Fibroblast of skin of back (primary cell): ENCODE measurements at regions not wholly inside any gene's neighbourhood (a gene's known extent, or its start where the extent isn't known, plus 50 kb on each side); places are given as distances from the start of the nearest gene placed in this dataset.
A peak's percentile ranks its signal among the peaks of the same experiment; 100 is the strongest.
"Not testable (repeated sequence)": the region's sequence is repeated elsewhere in the genome, so short reads cannot be mapped to it uniquely, and the experiment has no call there.

Experiments
- DNase-seq: peaks from one replicate; pipeline ENCODE4 v3.0.0-alpha.2; 2013

DNA sequence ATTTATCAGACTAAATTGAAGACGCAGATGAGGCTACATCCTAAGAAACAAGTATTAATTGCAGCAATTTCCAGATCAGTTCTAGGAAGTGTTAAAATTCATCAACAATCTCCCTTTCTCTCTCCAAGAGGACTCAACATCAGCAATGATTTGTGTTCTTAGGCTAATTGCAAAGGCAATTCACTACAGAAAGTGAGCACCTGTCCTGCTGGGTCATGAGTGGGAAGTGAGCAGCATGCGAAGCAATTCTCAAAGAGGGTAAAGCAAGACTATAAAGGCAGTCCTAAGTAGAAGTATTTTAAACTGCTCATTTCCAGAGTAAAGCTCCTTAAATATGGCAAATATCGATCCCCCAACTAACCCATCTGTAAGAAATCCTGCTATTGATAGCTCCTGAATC, 1191.0 kb upstream of the ALCAM start:
- no peak for DNase-seq

DNA sequence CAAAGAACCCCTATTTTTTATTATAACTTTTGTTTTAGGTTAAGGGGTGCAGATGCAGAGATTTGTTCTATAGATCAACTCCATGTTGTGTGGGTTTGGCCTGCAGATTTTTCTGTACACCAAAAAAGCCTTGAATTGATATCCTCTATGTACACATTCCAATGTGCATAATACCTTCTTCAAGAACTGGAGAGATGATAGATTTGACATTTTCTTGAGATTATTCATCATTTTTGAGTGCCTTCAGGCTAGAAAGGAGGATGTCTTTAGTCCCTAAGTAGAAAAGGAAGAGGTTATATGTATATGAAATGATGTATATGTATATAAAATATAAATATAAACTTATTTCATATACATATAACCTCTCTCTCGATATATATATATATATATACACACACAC, 1190.0 kb upstream of the ALCAM start:
- DNase-seq, result peak; percentile 2

DNA sequence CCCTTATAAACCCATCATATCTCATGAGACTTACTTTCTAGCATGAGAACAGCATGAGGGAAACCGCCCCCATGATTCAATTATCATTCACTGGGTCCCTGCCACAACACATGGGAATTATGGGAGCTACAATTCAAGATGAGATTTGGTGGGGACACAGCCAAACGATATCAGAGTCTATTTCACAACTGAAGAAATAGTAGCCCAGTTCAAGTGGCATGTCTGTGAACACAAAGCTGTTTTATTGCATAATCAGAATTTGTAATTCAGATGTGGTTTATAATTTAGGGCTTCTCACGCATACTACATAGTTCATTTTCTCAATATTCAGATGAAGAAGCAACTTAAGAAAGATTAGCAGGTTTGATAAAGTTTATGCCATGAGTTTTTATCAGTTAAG, 1188.0 kb upstream of the ALCAM start:
- no peak for DNase-seq

DNA sequence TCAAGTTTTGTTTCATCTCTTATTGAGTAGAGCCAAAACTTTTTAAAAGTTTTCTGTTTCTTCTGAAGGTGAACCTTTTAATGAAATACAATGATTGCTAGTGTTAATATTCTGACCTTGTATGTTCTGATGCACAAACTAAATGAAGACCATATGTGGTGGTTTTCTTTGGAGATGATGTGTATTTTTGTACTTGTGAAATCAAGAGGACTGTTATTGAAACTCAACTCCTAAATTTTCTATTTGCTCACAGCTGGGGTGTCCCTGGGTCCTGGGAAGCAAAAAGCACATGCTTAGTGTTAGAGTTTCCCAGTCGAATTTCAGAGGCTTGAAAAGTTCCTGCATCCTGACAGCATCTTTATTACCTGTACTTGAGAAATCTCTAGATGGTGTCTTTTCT, 1185.8 kb upstream of the ALCAM start:
- no peak for DNase-seq

DNA sequence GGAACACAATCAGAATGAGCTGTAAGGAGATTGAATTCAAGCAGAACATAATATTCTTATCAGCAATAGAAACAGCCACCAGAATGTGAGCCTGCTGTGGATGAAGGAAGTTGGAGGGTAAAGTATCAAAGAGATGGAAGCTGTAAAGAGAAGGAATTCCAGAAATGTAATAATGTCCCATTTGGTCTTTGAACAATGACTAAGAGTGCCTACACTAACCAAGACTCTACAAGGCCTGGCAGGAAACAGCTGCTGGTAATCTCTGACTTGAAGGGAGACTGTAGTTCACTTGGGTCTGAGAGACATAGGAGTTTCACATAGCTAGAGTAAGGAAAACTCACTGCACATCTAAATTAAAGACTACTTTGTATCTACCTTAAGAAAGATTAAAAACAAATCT, 1176.0 kb upstream of the ALCAM start:
- DNase-seq, result peak; percentile 3

DNA sequence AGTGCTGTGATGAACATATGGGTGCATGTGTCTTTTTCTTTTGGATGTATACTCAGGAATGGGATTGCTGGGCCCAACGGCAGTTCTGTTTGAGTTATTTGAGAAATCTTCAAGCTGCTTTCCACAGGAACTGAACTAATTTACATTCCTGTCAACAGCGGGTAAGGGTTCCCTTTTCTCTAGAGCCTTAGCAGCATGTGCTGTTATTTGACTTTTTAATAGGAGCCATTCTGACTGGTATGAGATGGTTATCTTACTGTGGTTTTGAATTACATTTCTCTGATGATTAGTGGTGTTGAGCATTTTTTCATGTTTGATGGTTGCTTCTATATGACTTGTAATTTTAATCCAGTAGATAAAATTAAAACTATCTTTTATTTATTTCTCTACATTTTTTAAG, 1168.6 kb upstream of the ALCAM start:
- DNase-seq, result peak; percentile 13

DNA sequence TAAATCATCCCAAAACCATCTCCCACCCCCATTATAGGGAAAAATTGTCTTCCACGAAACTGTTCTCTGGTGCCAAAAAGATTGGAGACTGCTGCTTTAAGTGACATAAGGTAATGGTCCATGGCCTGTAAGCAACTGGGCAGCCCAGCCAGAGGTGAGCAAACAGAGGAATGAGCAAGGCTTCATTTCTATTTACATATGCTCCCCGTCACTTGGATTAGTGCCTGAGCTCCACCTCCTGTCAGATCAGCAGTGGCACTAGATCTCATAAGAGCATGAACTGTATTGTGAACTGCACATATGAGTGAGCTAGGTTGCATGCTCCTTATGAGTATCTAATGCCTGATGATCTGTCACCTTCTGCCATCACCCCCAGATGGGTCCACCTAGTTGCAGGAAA, 1159.8 kb upstream of the ALCAM start:
- DNase-seq, result no peak

DNA sequence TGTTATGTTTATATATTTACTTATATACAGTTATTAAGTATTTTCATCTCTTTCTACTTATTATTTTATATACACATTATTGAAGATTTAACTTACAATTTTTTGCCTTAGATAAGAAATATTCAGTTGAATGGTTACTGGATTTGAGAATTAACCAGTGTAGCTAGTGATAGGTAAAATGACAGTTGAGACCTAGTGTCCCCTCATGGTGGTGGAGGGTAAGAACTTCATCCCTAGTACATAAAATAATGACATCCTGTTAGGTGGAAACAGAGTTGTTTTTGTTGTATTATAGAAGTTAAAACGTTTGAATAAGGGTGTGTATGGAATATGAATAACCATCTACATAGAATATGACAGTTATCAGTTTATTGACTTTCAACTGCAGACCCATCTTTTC, 1152.4 kb upstream of the ALCAM start:
- no peak for DNase-seq

DNA sequence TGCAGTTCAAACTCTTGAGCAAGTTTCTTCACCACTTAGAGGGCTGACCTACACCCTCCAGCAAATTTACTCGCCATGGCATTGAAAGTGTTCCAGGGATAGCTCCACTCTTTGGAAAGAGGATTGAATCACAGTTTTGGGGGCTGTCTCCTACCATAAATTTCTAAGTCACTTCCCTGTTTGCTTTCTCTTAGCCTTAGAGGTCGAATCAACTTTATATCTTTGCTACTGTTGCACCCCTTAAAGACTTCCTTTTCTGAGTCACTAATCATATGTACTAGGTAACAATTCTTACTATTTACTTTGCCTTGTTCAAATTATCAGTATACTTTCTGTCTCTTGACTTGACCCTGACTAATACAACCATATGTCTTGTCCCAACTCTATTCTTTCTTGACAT, 1151.8 kb upstream of the ALCAM start:
- DNase-seq, result no peak

DNA sequence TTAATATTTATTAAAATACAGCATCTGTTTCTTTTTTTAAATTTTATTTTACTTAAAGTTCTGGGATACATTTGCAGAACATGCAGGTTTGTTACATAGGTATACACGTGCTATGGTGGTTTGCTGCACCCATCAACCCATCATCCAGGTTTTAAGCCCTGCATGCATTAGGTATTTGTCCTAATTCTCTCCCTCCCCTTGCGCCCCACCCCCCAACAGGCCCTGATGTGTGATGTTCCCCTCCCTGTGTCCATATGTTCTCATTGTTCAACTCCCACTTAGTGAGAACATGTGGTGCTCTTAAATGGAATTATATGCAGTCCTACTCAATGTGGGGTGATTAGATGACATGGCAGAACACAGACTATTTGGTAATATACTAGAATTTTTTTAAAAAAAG, 1147.7 kb upstream of the ALCAM start:
- DNase-seq, result not testable (repeated sequence)

DNA sequence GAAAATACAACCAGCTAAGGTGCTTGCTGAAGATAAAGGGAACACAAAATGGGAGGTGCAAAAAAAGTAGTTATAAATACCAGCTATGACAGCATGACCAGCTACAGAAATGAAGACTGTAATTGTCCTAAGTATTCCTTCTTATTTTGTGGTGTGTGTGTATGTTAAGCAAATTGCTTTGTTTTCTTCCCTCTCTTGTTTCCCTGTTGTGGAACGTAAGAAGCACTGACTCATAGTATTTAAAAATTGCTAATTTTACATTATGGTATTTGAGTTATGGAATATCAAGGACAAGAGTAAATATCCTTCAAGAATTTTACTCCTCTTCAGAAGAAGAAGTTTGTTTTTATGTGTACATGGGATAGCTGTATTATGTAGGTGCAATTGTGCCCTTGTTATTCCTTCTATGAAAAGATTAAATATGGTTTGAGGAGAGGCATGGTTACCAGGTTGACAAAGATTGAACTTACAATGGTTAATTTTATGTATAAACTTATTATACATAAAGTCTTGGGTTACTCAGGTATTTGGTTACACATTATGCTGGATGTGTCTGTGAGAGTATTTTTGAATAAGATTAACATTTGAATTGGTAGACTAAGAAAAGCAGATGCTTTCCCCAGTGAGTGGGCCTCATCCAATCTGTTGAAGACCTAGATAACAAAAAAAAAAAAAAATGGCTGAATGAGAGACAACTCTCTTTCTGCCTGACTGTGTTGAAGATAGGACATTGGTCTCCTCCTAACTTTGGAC, 1132.1 kb upstream of the ALCAM start:
- DNase-seq, result no peak

DNA sequence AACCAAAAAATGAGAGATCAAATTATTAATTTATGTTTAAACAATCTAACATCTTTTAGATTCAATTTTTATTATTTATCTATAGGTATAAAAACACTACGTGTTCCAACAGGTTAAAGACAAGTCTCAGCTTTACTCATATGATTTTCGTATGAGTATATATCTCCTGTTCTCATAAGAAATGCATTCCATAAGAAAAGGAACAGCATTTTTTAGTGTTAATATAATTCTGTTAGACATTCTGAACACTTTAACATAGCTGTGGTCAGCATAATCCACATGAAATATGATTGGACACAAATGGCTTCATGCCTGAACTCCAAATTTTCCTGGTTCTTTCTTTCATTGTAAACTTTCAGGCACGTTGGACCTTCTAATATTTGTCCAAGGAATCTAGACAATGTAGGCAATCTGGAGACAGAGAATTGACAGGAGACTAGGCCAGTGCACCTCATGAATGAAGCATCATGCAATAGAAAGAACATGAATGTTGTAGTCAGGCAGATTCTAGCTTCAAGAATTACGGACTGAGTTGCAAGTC, 1122.0 kb upstream of the ALCAM start:
- DNase-seq, result peak; percentile 8

DNA sequence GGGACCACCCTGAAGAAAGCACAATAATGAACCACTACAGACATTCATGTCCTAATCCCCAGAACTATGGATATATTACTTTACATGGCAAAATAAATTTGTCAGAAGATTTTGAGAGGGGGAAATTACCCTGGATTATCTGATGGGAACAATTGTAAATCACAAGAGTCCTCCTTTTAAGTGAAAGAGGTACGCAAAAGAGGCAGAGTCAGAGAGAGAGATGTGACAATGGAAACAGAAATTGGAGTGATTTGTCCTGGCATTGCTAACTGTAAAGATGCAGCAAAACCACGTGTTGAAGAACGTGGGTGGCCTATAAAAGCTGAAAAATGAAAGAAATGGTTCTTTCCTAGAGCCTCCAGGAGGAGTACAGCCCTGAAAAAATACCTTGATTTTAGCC, 1121.4 kb upstream of the ALCAM start:
- no peak for DNase-seq

DNA sequence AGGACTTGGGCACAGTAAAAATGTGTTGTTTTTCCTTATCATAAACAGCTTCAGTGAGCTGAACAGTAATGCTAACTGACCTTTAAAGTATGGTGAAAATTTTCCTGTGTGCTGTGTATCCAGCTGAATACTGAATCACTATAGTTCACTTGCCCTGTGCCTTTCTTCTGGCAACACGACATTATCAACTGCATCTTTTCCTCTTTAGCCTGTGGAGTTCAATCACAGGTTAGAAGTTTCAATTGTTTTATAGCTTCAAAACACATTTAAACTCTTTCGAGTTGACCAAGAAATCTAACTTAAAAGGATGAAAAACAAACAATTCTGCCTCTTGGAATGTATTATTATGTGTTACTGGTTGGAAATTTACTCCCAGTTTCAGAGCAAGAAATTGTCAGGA, 1120.7 kb upstream of the ALCAM start:
- DNase-seq, result no peak

DNA sequence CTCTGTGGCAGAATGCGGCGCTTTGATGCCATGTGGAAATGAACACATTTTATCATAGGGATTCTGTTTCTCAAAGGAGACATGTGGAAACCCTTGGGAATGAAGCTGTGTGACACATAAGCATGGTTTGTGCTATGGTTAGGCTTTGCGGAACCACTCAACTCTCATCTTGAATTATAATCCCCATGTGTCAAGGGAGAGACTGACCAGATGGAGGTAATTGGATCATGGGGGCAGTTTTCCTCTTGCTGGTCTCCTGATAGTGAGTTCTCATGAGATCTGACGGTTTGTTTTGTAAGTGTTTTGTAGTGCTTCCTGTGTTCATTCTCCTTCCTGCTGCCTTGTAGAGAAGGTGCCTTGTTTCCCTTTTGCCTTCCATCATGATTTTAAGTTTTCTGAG, 1109.2 kb upstream of the ALCAM start:
- no peak for DNase-seq

DNA sequence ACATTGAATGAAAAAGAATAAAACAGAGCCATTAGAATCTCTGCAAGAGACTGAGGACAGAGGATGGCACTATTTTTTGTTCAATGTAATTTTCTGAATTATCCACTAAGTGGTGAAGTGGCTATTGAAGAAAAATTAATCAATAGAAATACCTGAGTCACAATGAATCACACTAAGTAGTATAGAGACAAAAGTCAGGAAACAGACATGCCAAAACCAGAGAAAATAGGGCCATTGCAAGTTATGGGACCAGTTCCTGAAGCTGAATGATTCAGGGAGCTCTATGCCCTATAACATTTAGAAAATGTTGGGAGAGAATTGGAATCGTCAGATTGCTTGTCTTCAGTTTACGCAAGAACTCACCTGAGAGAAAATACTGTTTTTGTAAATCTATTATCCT, 1103.2 kb upstream of the ALCAM start:
- no peak for DNase-seq

DNA sequence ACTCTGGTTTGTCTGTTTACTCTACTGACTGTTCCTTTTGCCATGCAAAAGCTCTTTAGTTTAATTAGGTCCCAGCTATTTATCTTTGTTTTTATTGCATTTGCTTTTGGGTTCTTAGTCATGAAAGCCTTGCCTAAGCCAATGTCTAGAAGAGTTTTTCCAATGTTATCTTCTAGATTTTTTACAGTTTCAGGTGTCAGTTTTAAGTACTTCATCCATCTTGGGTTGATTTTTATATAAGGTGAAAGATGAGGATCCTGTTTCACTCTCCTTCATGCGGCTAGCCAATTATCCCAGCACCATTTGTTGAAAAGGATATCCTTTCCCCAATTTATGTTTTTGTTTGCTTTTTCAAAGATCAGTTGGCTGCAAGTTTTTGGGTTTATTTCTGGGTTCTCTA, 1100.5 kb upstream of the ALCAM start:
- not testable (repeated sequence) for DNase-seq

DNA sequence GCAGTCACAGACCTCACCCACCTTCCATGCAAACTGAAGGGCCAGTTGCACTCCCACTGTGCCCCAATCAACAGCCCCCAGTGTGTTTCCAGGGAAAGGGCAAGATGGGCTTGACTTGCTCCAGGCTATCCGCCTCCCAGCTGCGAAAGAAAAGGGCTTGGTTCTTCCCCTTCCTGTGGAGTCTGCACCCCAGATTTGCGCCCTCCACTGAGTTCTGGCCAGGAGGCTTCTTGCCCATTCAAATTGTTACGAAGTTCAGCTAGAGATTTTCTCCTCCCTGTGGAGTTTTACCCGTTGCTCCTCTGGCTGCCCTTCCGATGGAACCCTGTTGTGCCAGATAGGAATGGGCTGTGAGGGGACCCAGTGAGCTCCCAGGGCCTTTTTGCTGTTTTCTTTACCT, 1096.9 kb upstream of the ALCAM start:
- DNase-seq, result no peak

DNA sequence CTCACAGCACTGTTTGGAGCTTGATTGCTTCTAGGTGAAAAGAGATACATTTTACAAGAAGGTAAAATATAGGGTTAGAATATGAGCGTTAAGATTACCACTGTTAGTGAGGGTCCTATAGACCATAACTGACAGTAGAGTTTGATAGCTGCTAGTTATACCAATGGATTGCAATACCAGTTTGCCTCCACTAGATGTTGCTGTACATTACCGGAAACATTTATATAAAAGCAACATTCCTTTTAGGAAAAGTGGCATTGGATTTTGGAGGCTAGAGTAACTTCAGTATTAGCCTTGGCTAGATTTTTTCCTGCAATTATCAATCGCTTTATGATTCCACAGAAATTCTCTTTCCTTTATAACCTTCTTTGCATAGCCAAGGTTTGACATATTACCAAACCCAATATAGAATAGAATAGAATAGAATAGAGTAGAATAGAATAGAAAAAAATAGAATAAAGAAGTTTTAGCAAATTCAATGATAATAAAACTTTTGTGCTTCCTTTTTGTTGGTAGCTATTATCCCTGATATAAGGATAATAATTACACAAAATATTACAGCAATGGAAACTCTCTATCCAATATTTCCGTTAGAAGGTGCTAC, 1093.6 kb upstream of the ALCAM start:
- peak; percentile 59 for DNase-seq

DNA sequence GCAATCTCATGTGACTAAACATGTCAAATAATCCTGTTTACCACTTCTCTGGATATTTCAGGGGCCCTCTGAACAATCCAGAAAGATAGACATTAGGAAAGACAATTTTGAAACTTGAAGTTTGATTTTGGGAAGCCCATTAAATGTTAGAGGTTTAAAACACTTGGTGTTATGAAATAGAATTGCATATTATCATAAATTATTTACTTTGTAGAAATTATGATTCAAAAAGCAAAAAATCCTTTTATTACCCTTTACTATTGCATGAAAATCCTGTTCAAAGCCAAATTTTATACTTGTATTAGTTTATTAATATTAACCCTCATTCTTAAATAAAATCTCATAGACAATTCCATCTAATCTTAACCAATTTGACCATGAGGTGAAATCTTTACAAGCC, 1091.5 kb upstream of the ALCAM start:
- no peak for DNase-seq

DNA sequence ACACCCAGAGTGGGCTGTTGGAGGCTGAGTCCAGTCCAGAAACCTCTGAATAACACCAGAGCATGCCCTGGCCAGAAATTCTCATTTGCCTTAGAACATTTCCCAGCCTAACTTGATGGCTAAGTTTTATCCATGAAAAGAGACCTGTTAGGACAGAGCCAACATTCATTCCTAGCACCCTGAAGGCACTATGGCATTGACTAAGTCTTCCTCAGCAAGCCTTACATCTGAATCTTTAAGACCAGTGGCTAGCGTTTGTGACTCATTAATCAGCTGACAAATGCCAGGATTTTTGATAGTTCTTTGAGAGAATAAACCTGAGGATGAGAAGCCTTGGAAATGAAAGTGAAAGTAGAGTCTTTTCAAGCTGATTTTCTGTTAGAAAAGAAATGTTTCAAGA, 1087.1 kb upstream of the ALCAM start:
- peak; percentile 58 for DNase-seq

DNA sequence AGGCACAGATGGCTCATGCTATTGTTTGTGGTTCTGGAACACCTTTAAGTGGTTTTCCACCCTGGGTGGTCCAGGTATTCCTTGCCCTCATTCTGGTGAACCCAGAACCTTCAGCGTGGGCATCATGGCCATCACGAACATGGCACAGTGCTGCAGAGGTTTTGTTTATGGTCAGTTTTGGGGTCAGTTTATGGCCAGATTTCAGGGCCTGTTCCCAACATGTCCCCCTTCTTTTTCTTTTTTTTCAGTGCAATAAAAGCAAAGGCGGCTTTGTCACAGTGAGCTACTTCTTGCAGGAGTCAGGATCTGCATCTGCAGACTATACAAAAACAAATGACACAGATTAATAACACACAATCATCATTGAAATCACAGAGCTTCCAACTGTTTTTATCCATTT, 1085.0 kb upstream of the ALCAM start:
- no peak for DNase-seq

DNA sequence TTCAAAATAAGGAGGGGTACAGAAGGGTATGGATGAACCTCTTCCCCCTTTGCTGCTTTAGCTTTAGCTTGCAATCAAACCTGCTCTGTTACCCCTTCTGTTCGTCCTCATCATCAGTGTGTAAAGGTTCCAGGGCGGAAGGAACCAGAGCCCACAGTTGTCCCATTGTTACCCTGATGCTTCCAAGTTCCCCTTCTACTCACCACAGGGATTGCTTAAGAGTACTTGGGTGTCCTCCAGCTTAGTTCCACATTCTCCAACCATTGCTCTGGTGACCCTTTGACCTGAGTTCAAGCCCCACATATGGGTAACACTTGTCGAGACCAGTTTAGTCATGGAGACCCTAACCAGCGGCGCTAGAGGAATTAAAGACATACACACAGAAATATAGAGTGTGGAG, 1080.1 kb upstream of the ALCAM start:
- no peak for DNase-seq

DNA sequence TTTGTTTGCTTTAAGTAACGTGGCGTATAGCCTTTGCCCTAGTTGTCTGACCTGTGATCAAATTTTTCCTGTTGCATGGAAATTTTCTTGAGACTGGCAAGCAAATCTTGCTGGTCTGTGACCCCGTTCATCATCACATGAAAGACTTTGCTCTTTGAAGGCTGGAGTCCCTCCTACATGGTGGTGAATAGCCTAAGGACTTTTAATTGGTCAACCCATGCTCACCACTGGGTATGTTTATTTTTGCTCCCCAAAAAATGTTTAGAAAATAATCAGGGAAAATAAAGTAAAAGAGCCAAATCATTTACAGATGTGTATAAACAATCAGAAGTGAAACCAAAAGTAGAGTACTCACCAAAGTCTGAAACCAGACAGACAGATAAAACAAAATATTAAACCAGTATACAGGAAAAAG, 1075.3 kb upstream of the ALCAM start:
- DNase-seq, result peak; percentile 7

DNA sequence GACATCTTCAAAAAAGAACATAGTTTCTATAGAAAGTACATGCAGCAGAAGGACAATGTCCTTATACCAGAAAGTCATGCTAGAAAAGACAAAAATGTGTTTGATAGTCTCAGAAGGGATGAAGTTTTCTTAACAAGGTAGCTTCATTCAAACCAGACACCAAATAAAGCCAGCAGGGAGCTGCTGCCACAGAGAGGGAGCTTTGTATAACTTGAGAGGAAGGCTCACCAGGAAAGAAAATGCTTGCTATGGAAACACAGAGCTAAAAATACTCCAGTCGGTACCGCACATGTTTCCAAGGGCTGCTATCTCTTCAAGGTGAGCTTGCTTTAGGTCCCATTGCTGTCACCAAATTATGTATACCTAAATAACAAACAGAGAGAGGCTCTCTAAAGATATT, 1074.8 kb upstream of the ALCAM start:
- DNase-seq, result peak; percentile 10
